Trophoblast cell (in vitro differentiated cells and primary cell): ENCODE measurements at regions not wholly inside any gene's neighbourhood (a gene's known extent, or its start where the extent isn't known, plus 50 kb on each side); places are given as distances from the start of the nearest gene placed in this dataset.
A peak's percentile ranks its signal among the peaks of the same experiment; 100 is the strongest.

Source experiments
- DNase-seq, 2 donors: peaks; one replicate each; pipeline ENCODE4 v3.0.0-alpha.2; 2016
- H2AFZ ChIP-seq: 2 replicates; pipeline ENCODE4 v1.6.1; 2013; ENCODE audit warnings: low read length, moderate library complexity, mild to moderate bottlenecking; ENCODE audit not compliant: insufficient read depth, poor library complexity
- H2AK5ac ChIP-seq: 2 replicates; pipeline ENCODE4 v1.6.1; 2013; ENCODE audit warnings: mild to moderate bottlenecking, low read length
- H2BK120ac ChIP-seq: 2 replicates; pipeline ENCODE4 v1.6.1; 2013; ENCODE audit warnings: low read length, mild to moderate bottlenecking, moderate library complexity; ENCODE audit not compliant: insufficient read depth, poor library complexity
- H2BK12ac ChIP-seq: 2 replicates; pipeline ENCODE4 v1.6.1; 2013; ENCODE audit warnings: mild to moderate bottlenecking, low read length, moderate library complexity
- H2BK5ac ChIP-seq: 2 replicates; pipeline ENCODE4 v1.6.1; 2013; ENCODE audit warnings: low read length, low read depth, moderate library complexity, mild to moderate bottlenecking; ENCODE audit not compliant: poor library complexity
- H3K14ac ChIP-seq: 2 replicates; pipeline ENCODE4 v1.6.1; 2013; ENCODE audit warnings: mild to moderate bottlenecking, low read length
- H3K18ac ChIP-seq: 2 replicates; pipeline ENCODE4 v1.6.1; 2013; ENCODE audit warnings: mild to moderate bottlenecking, low read length
- H3K23ac ChIP-seq: 2 replicates; pipeline ENCODE4 v1.6.1; 2013; ENCODE audit warnings: low read length
- H3K27ac ChIP-seq: 2 replicates; pipeline ENCODE4 v1.5.1; 2013; ENCODE audit warnings: low read depth, mild to moderate bottlenecking, inconsistent platforms, low read length, moderate library complexity
- H3K27me3 ChIP-seq: 2 replicates; pipeline ENCODE4 v1.6.1; 2013; ENCODE audit warnings: inconsistent platforms, mild to moderate bottlenecking, low read length, moderate library complexity; ENCODE audit not compliant: insufficient read depth
- H3K36me3 ChIP-seq, 2 experiments: 1 replicate in 1 of 2; 2 replicates in 1 of 2; pipeline ENCODE4 v1.6.1; 2013; ENCODE audit warnings: low read length in 2 of 2, mild to moderate bottlenecking in 2 of 2, moderate library complexity in 1 of 2; ENCODE audit not compliant: insufficient read depth in 2 of 2, control insufficient read depth in 1 of 2
- H3K4ac ChIP-seq: 2 replicates; pipeline ENCODE4 v1.6.1; 2013; ENCODE audit warnings: low read depth, mild to moderate bottlenecking, low read length, moderate library complexity
- H3K4me1 ChIP-seq, 2 experiments: 1 replicate in 1 of 2; 2 replicates in 1 of 2; pipeline ENCODE4 v1.6.1; 2013; ENCODE audit warnings: low read length in 2 of 2, mild to moderate bottlenecking in 2 of 2, moderate library complexity in 1 of 2; ENCODE audit not compliant: insufficient read depth in 2 of 2, control insufficient read depth in 1 of 2
- H3K4me2 ChIP-seq: 2 replicates; pipeline ENCODE4 v1.6.1; 2013; ENCODE audit warnings: inconsistent platforms, mild to moderate bottlenecking, low read length, moderate library complexity
- H3K4me3 ChIP-seq: 2 replicates; pipeline ENCODE4 v1.5.1; 2013; ENCODE audit warnings: mild to moderate bottlenecking, low read depth, low read length, inconsistent platforms
- H3K79me1 ChIP-seq: one replicate; pipeline ENCODE4 v1.6.1; 2013; ENCODE audit warnings: low read length
- H3K79me2 ChIP-seq: 2 replicates; pipeline ENCODE4 v1.6.1; 2013; ENCODE audit warnings: low read length, mild to moderate bottlenecking; ENCODE audit not compliant: control insufficient read depth, insufficient read depth, poor library complexity
- H3K9ac ChIP-seq: 2 replicates; pipeline ENCODE4 v1.6.1; 2013; ENCODE audit warnings: mild to moderate bottlenecking, low read length
- H3K9me3 ChIP-seq: 2 replicates; pipeline ENCODE4 v1.6.1; 2013; ENCODE audit warnings: low read depth, mild to moderate bottlenecking, control low read depth, inconsistent platforms, low read length; ENCODE audit not compliant: insufficient read depth
- H4K12ac ChIP-seq: 2 replicates; pipeline ENCODE4 v1.6.1; 2013; ENCODE audit warnings: low read depth, mild to moderate bottlenecking, low read length, moderate library complexity
- H4K8ac ChIP-seq: 2 replicates; pipeline ENCODE4 v1.6.1; 2013; ENCODE audit warnings: low read depth, mild to moderate bottlenecking, low read length, moderate library complexity
- H4K91ac ChIP-seq: one replicate; pipeline ENCODE4 v1.6.1; 2013; ENCODE audit warnings: low read depth, mild to moderate bottlenecking, low read length, moderate library complexity
- WGBS: extraction: QIAGEN DNeasy Blood & Tissue Kit; methylation state at CpG from one replicate; pipeline ENCODE4 v1.1.7; 2013; ENCODE audit warnings: missing lambda C conversion rate; ENCODE audit not compliant: insufficient read length, insufficient coverage; ENCODE audit errors: extremely low coverage; 5-methylcytosine and 5-hydroxymethylcytosine counted together

DNA sequence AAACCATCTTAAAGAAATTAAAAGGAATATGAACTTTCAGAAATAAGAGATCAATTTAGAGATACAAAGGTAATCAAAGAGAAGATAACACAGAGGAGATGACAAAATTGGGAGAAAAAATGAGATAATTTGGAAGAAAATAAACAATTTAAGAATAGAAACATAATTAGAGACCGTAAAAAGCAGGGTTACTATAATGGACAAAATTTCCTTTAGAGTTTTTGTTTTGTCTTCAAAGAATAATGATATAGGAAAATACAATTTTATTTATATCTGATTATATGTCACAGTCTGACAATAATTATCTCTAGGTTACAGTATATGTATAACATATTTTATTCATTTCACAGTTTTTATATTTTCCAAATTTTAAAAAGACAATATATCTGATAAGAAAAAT, 716.4 kb upstream of the ZNF804A start:
- Histone ChIP-seq H3K23ac (no peak overlapping the region), H3K9me3 (no peaks in the 10 kb centered on the region), H4K8ac (no peak overlapping the region), H3K4me2 (no peak overlapping the region), H4K91ac (no peak overlapping the region), H3K79me1 (no peaks in the 10 kb centered on the region), H3K79me2 (no peaks in the 10 kb centered on the region), H3K27me3 (no peaks in the 10 kb centered on the region), H3K4me3 (no peak overlapping the region), H3K18ac (no peak overlapping the region), H3K36me3 (no peaks in the 10 kb centered on the region), H3K4ac (no peak overlapping the region), H4K12ac (no peak overlapping the region), H2AK5ac (no peak overlapping the region), H3K27ac (no peak overlapping the region), H2BK120ac (no peak overlapping the region), H3K9ac (no peak overlapping the region), H3K4me1 (no peaks in the 10 kb centered on the region), H3K14ac (no peak overlapping the region), H2BK5ac (no peak overlapping the region), H2BK12ac (no peak overlapping the region), H2AFZ (no peak overlapping the region)
- WGBS, result no CpG with 5 or more reads among the region's 1 CpG
- DNase-seq, result no peak

GRCh38 chr2:183892315-183892941, 705.9 kb upstream of the ZNF804A start:
- Histone ChIP-seq H3K79me1 (peaks cover 8% of the 10 kb centered on the region), H3K36me3 (peaks cover 0 to 4% of the 10 kb centered on the region in 2 experiments), H4K8ac (no peak overlapping the region), H3K4ac (no peak overlapping the region), H4K12ac (no peak overlapping the region), H2AFZ (no peak overlapping the region), H2BK5ac (no peak overlapping the region), H3K9me3 (peaks cover 6% of the 10 kb centered on the region), H3K4me2 (no peak overlapping the region), H2BK12ac (no peak overlapping the region), H2AK5ac (no peak overlapping the region), H3K14ac (no peak overlapping the region), H3K4me1 (no peaks in the 10 kb centered on the region), H4K91ac (peak overlapping the region; percentile 5), H3K27me3 (no peaks in the 10 kb centered on the region), H3K23ac (no peak overlapping the region), H3K4me3 (no peak overlapping the region), H3K9ac (no peak overlapping the region), H3K18ac (no peak overlapping the region), H2BK120ac (no peak overlapping the region), H3K79me2 (no peaks in the 10 kb centered on the region), H3K27ac (no peak overlapping the region)
- DNase-seq, result no peak
- WGBS, result no CpG with 5 or more reads among the region's 31 CpGs

GRCh38 chr2:183898641-183899040, 699.7 kb upstream of the ZNF804A start:
- H2AK5ac ChIP-seq, result no peak overlapping the region
- no peak overlapping the region for H2BK5ac ChIP-seq
- no peaks in the 10 kb centered on the region for H3K79me2 ChIP-seq
- no peaks in the 10 kb centered on the region for H3K27me3 ChIP-seq
- H3K23ac ChIP-seq, result no peak overlapping the region
- no peak overlapping the region for H3K4me3 ChIP-seq
- no peak overlapping the region for H3K4ac ChIP-seq
- no peak overlapping the region for H2BK120ac ChIP-seq
- H3K4me2 ChIP-seq, result no peak overlapping the region
- no peak overlapping the region for H3K14ac ChIP-seq
- no peak for DNase-seq
- no peak overlapping the region for H2BK12ac ChIP-seq
- no peak overlapping the region for H4K12ac ChIP-seq
- no peak overlapping the region for H3K18ac ChIP-seq
- peak overlapping the region; percentile 85 for H3K27ac ChIP-seq
- peaks cover 16% of the 10 kb centered on the region for H3K79me1 ChIP-seq
- no peaks in the 10 kb centered on the region for H3K9me3 ChIP-seq
- peaks cover 0 to 6% of the 10 kb centered on the region in 2 experiments for H3K4me1 ChIP-seq
- H2AFZ ChIP-seq, result no peak overlapping the region
- no CpG with 5 or more reads among the region's 1 CpG for WGBS
- no peaks in the 10 kb centered on the region for H3K36me3 ChIP-seq
- no peak overlapping the region for H4K91ac ChIP-seq
- H4K8ac ChIP-seq, result no peak overlapping the region
- H3K9ac ChIP-seq, result no peak overlapping the region

DNA sequence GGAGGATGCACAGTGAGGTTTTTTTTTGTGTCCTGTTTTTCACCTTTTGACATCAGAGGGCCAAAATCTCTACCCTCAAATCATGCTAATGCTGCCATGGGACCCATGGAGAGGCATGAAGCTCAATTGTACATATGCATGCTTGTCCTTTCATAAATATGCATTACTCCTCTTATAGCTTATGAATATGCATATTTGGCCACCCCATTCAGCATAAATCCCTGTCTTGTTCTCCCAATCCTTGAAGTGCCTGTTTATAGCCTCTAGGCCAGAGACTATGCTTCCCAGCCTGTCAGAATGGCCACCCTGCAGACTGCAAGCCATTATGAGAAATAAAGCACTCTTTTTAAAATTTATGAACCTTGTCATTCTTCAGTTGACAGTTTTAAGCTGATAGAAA, 696.4 kb upstream of the ZNF804A start:
- H3K27me3 ChIP-seq, result no peaks in the 10 kb centered on the region
- H3K4me2 ChIP-seq, result no peak overlapping the region
- no peak overlapping the region for H2AFZ ChIP-seq
- no peak overlapping the region for H4K8ac ChIP-seq
- no peak overlapping the region for H3K4me3 ChIP-seq
- H2BK120ac ChIP-seq, result peak overlapping the region; percentile 6
- no peak overlapping the region for H2AK5ac ChIP-seq
- no peaks in the 10 kb centered on the region for H3K36me3 ChIP-seq
- no peak overlapping the region for H3K23ac ChIP-seq
- H2BK12ac ChIP-seq, result peak overlapping the region; percentile 49
- peaks cover 0 to 6% of the 10 kb centered on the region in 2 experiments for H3K4me1 ChIP-seq
- H2BK5ac ChIP-seq, result peak overlapping the region; percentile 19
- no peak overlapping the region for H3K4ac ChIP-seq
- H3K9ac ChIP-seq, result no peak overlapping the region
- H3K18ac ChIP-seq, result no peak overlapping the region
- H4K91ac ChIP-seq, result peak overlapping the region; percentile 68
- no peaks in the 10 kb centered on the region for H3K79me2 ChIP-seq
- no peaks in the 10 kb centered on the region for H3K9me3 ChIP-seq
- H3K14ac ChIP-seq, result no peak overlapping the region
- no peak overlapping the region for H4K12ac ChIP-seq
- peaks cover 13% of the 10 kb centered on the region for H3K79me1 ChIP-seq
- no peak for DNase-seq
- H3K27ac ChIP-seq, result no peak overlapping the region
